ENCODE measurements at regions not wholly inside any gene's neighbourhood (a gene's known extent, or its start where the extent isn't known, plus 50 kb on each side); places are given as distances from the start of the nearest gene placed in this dataset.

DNA sequence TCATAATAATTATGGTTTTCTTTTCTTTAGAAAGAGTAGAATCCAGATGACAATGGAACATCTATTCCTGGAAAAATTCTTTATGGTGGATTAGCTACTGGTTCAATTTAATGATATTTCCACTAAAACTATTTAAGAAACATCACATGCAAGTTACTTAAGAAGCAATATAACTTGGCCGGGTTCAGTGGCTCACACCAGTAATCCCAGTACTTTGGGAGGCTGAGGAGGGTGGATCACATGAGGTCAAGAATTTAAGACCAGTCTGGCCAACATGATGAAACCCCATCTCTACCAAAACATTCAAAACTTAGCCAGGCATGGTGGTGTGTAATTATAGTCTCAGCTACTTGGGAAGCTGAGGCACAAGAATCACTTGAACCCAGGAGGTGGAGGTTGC is 65.9 kb upstream of the SMLR1 start:
- Histone ChIP-seq H3K4me1 (ENCODE audit: control insufficient read depth, insufficient read depth, low read length) (no peaks in the 10 kb centered on the region), H3K36me3 (ENCODE audit: control insufficient read depth, insufficient read depth, low read length) (no peaks in the 10 kb centered on the region), H3K9me3 (ENCODE audit: control insufficient read depth, insufficient read depth, low read depth, low read length) (0 out of 2 replicates have a peak, but pooled peaks cover 4% of the 10 kb centered on the region), H3K27me3 (ENCODE audit: control insufficient read depth, insufficient read depth, low read length) (no peaks in the 10 kb centered on the region), H3K4me3 (ENCODE audit: low read depth, low read length) (no peak overlapping the region), H3K27ac (ENCODE audit: low read depth, low read length) (no peak overlapping the region), H3K9ac (ENCODE audit: low read length) (no peak overlapping the region)

DNA sequence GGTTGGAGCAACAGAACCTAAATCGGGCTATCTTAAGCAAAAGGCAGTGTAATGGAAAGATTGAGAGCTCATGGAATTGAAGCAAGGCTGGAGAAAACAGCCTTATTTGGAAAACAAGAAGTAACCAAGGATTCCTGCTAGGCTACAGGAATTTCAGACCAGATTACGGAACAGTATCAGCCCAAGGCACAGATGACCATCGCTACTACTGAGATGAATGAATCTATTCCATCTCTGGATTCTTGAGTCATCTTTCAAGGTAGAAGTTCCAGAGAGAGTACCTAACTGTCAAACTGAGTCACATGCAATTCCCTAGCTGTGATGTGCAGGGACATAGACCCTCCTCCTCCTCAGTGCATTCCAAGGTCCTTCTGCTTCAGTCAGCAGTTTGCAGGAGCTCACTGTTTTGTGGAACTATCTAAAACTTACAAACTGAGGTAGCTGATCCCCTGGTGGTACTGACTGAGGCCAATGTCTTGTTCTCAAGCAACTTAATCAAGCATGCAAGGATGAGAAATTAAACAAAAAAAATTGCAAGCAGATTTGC is 62.0 kb upstream of the SMLR1 start:
- no peak overlapping the region for H3K27ac ChIP-seq (ENCODE audit: low read depth, low read length)
- H3K4me3 ChIP-seq (ENCODE audit: low read depth, low read length): no peak overlapping the region
- H3K9ac ChIP-seq (ENCODE audit: low read length): no peak overlapping the region
- no peaks in the 10 kb centered on the region for H3K4me1 ChIP-seq (ENCODE audit: control insufficient read depth, insufficient read depth, low read length)
- 0 out of 2 replicates have a peak, but pooled peaks cover 3% of the 10 kb centered on the region for H3K9me3 ChIP-seq (ENCODE audit: control insufficient read depth, insufficient read depth, low read depth, low read length)
- no peaks in the 10 kb centered on the region for H3K36me3 ChIP-seq (ENCODE audit: control insufficient read depth, insufficient read depth, low read length)
- H3K27me3 ChIP-seq (ENCODE audit: control insufficient read depth, insufficient read depth, low read length): no peaks in the 10 kb centered on the region

DNA sequence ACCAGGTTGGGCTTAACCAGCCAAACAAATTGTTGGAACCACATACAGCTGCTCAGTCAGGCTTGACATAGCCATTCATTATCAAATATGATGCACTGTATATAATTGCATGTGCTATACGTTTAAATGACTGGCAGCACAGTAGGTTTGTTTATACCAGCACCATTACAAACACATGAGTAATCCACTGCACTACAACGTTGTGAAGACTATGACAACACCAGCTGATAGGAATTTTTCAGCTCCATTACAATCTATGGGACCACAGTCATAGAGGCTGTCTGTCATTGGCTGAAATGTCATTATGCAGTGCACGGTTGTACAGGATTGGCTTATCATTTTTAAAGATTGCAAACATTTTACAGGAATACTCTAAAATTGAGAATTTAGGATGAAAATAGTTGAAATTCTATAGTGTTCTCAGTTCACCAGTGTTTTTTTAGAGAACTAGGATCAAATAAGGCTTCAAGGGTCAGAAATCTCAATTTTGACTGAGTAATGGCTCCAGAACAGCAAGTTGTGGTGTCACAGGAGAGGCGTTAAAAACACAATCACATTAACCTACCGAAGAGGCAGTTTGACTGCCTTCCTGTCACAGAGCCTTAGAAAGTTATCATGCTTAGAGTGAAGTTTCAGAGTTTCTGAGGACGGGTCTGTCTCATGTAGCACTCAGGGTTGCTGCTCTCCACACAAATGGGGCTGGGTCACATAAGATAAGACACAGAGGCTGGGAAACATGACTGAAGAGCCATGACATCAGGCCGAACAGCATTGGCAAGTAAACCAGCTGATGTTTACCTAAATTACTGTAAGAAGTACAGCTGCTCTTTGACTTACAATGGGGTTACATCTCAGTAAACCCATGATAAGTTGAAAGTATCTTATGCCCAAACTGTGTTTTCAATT is 60.7 kb upstream of the SMLR1 start:
- no peaks in the 10 kb centered on the region for H3K4me1 ChIP-seq (ENCODE audit: control insufficient read depth, insufficient read depth, low read length)
- H3K9me3 ChIP-seq (ENCODE audit: control insufficient read depth, insufficient read depth, low read depth, low read length): no peaks in the 10 kb centered on the region
- H3K27ac ChIP-seq (ENCODE audit: low read depth, low read length): no peak overlapping the region
- no peaks in the 10 kb centered on the region for H3K27me3 ChIP-seq (ENCODE audit: control insufficient read depth, insufficient read depth, low read length)
- no peak overlapping the region for H3K9ac ChIP-seq (ENCODE audit: low read length)
- H3K4me3 ChIP-seq (ENCODE audit: low read depth, low read length): no peak overlapping the region
- H3K36me3 ChIP-seq (ENCODE audit: control insufficient read depth, insufficient read depth, low read length): no peaks in the 10 kb centered on the region

DNA sequence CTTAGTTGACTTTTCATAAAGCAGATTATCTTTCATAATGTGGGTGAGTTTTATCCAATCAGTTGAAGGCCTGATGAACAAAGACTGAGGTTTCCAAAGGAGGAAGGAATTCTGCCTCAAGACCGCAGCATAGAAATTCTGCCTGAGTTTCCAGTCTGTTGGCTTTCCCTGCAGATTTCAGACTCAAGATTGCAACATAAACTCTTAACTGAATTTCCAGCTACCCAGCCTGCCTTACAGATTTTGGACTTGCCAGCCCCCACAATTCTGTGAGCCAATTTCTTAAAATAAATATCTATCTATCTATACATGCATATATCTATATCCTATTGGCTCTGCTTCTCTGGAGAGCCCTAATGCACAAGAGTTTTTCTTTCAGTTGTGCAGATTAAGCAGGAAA is 57.3 kb upstream of the SMLR1 start:
- no peak overlapping the region for H3K27ac ChIP-seq (ENCODE audit: low read depth, low read length)

GRCh38 chr6:130771741-130772140 is 55.5 kb upstream of the SMLR1 start:
- Histone ChIP-seq H3K4me1 (ENCODE audit: control insufficient read depth, insufficient read depth, low read length) (no peaks in the 10 kb centered on the region), H3K9ac (ENCODE audit: low read length) (no peak overlapping the region), H3K4me3 (ENCODE audit: low read depth, low read length) (no peak overlapping the region), H3K27me3 (ENCODE audit: control insufficient read depth, insufficient read depth, low read length) (no peaks in the 10 kb centered on the region), H3K36me3 (ENCODE audit: control insufficient read depth, insufficient read depth, low read length) (no peaks in the 10 kb centered on the region), H3K27ac (ENCODE audit: low read depth, low read length) (no peak overlapping the region), H3K9me3 (ENCODE audit: control insufficient read depth, insufficient read depth, low read depth, low read length) (no peaks in the 10 kb centered on the region)

More for the DNA sequence above, 57.3 kb upstream of the SMLR1 start:
- no peaks in the 10 kb centered on the region for H3K27me3 ChIP-seq (ENCODE audit: control insufficient read depth, insufficient read depth, low read length)
- H3K36me3 ChIP-seq (ENCODE audit: control insufficient read depth, insufficient read depth, low read length): no peaks in the 10 kb centered on the region
- H3K9ac ChIP-seq (ENCODE audit: low read length): no peak overlapping the region
- H3K9me3 ChIP-seq (ENCODE audit: control insufficient read depth, insufficient read depth, low read depth, low read length): no peaks in the 10 kb centered on the region
- no peak overlapping the region for H3K4me3 ChIP-seq (ENCODE audit: low read depth, low read length)
- H3K4me1 ChIP-seq (ENCODE audit: control insufficient read depth, insufficient read depth, low read length): no peaks in the 10 kb centered on the region

- Histone ChIP-seq H3K9me3 (ENCODE audit: control insufficient read depth, insufficient read depth, low read depth, low read length) (no peaks in the 10 kb centered on the region), H3K27ac (ENCODE audit: low read depth, low read length) (no peak overlapping the region), H3K4me3 (ENCODE audit: low read depth, low read length) (no peak overlapping the region), H3K4me1 (ENCODE audit: control insufficient read depth, insufficient read depth, low read length) (no peaks in the 10 kb centered on the region), H3K36me3 (ENCODE audit: control insufficient read depth, insufficient read depth, low read length) (no peaks in the 10 kb centered on the region), H3K27me3 (ENCODE audit: control insufficient read depth, insufficient read depth, low read length) (no peaks in the 10 kb centered on the region), H3K9ac (ENCODE audit: low read length) (no peak overlapping the region)
Measured at GRCh38 chr6:130773860-130774259, 53.3 kb upstream of the SMLR1 start.

- Histone ChIP-seq H3K9ac (ENCODE audit: low read length) (no peak overlapping the region), H3K4me1 (ENCODE audit: control insufficient read depth, insufficient read depth, low read length) (no peaks in the 10 kb centered on the region), H3K36me3 (ENCODE audit: control insufficient read depth, insufficient read depth, low read length) (no peaks in the 10 kb centered on the region), H3K27me3 (ENCODE audit: control insufficient read depth, insufficient read depth, low read length) (no peaks in the 10 kb centered on the region), H3K9me3 (ENCODE audit: control insufficient read depth, insufficient read depth, low read depth, low read length) (no peaks in the 10 kb centered on the region), H3K4me3 (ENCODE audit: low read depth, low read length) (no peak overlapping the region), H3K27ac (ENCODE audit: low read depth, low read length) (no peak overlapping the region)
Measured at GRCh38 chr6:130775411-130776012, 51.7 kb upstream of the SMLR1 start.

- H3K4me1 ChIP-seq (ENCODE audit: control insufficient read depth, insufficient read depth, low read length): no peaks in the 10 kb centered on the region
- no peak overlapping the region for H3K9ac ChIP-seq (ENCODE audit: low read length)
- no peaks in the 10 kb centered on the region for H3K27me3 ChIP-seq (ENCODE audit: control insufficient read depth, insufficient read depth, low read length)
- H3K27ac ChIP-seq (ENCODE audit: low read depth, low read length): no peak overlapping the region
- H3K9me3 ChIP-seq (ENCODE audit: control insufficient read depth, insufficient read depth, low read depth, low read length): no peaks in the 10 kb centered on the region
- H3K36me3 ChIP-seq (ENCODE audit: control insufficient read depth, insufficient read depth, low read length): no peaks in the 10 kb centered on the region
- no peak overlapping the region for H3K4me3 ChIP-seq (ENCODE audit: low read depth, low read length)
Measured at GRCh38 chr6:130776287-130776925, 50.8 kb upstream of the SMLR1 start.

Data from HUES6 (cell line).